Activated CD8-positive, alpha-beta T cell treated with anti-CD3 and anti-CD28 coated beads for 36 hours (primary cell): ENCODE measurements at regions not wholly inside any gene's neighbourhood (a gene's known extent, or its start where the extent isn't known, plus 50 kb on each side); places are given as distances from the start of the nearest gene placed in this dataset.
"Not testable (repeated sequence)": the region's sequence is repeated elsewhere in the genome, so short reads cannot be mapped to it uniquely, and the experiment has no call there.

Experiments used
- ATAC-seq: fragments of 200-7000 bp; cut with Tn5 transposase; one replicate; pipeline ENCODE4 v1.10.0; 2021; ENCODE audit warnings: mild to moderate bottlenecking, moderate library complexity
- CTCF ChIA-PET: fragments of 350-600 bp; sonication (Branson Sonifier 250); formaldehyde crosslinking; loops from one replicate; lab custom pipeline; 2021; ENCODE audit warnings: antibody characterized with exemption; lab: Charles Lee
- POLR2A ChIA-PET: fragments of 350-600 bp; sonication (Branson Sonifier 250); formaldehyde crosslinking; loops from one replicate; lab custom pipeline; 2021; ENCODE audit warnings: antibody characterized with exemption; lab: Charles Lee
- DNase-seq: peaks from one replicate; pipeline ENCODE4 v3.0.0-alpha.2; 2020
- H3K27ac Mint-ChIP-seq: one replicate; pipeline ENCODE4 v1.8.0; 2021; ENCODE audit warnings: mild to moderate bottlenecking, mixed read lengths
- H3K27me3 Mint-ChIP-seq: one replicate; pipeline ENCODE4 v1.8.0; 2021; ENCODE audit warnings: mixed read lengths
- H3K36me3 Mint-ChIP-seq: one replicate; pipeline ENCODE4 v1.8.0; 2021; ENCODE audit warnings: low read depth, mixed read lengths
- H3K4me1 Mint-ChIP-seq: one replicate; pipeline ENCODE4 v1.8.0; 2021; ENCODE audit warnings: low read depth, mixed read lengths
- H3K4me3 Mint-ChIP-seq: one replicate; pipeline ENCODE4 v1.8.0; 2021; ENCODE audit warnings: mild to moderate bottlenecking, moderate library complexity, mixed read lengths
- H3K9me3 Mint-ChIP-seq: one replicate; pipeline ENCODE4 v1.8.0; 2021; ENCODE audit warnings: mixed read lengths
- intact Hi-C: fragments of 100-400 bp; cut with micrococcal nuclease; formaldehyde crosslinking; loops from one replicate; pipeline ENCODE4 v1.10.0; 2022
- TF ChIP-seq, protein P1 (sequence below): fragments of 200-600 bp; IDR thresholded peaks from one replicate; pipeline ENCODE4 v1.8.0; 2022; ENCODE audit warnings: antibody characterized with exemption, mild to moderate bottlenecking

DNA sequence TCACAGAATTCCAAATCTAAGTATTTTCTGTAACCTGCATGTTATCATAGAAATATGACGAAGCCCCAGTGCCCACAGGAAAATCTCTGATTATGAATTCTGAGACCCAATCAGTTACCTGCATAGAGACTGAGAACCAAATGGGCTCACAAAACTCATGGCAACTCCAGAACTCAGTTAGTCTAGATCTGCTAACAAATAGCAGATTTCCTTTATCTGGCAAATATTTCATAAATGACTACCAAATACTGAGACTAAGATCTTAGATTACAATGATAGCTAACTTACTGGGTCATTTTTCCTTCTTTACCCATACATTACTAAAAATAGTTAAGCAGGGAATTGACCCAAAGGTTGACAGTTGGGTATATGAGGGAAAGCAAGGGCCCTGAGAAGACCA is 228.1 kb upstream of the FAT3 start:
- H3K4me1 Mint-ChIP-seq, result no peaks in the 10 kb centered on the region
- no peaks in the 10 kb centered on the region for H3K27me3 Mint-ChIP-seq
- H3K9me3 Mint-ChIP-seq, result peaks cover 3% of the 10 kb centered on the region
- ATAC-seq, result no peak
- ChIA-PET CTCF (no interaction called here), POLR2A (no interaction called here)
- DNase-seq, result no peak
- H3K4me3 Mint-ChIP-seq, result no peak overlapping the region
- TF ChIP-seq, protein P1, sequence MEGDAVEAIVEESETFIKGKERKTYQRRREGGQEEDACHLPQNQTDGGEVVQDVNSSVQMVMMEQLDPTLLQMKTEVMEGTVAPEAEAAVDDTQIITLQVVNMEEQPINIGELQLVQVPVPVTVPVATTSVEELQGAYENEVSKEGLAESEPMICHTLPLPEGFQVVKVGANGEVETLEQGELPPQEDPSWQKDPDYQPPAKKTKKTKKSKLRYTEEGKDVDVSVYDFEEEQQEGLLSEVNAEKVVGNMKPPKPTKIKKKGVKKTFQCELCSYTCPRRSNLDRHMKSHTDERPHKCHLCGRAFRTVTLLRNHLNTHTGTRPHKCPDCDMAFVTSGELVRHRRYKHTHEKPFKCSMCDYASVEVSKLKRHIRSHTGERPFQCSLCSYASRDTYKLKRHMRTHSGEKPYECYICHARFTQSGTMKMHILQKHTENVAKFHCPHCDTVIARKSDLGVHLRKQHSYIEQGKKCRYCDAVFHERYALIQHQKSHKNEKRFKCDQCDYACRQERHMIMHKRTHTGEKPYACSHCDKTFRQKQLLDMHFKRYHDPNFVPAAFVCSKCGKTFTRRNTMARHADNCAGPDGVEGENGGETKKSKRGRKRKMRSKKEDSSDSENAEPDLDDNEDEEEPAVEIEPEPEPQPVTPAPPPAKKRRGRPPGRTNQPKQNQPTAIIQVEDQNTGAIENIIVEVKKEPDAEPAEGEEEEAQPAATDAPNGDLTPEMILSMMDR, result no peak
- intact Hi-C loops, result no loop called here
- no peaks in the 10 kb centered on the region for H3K36me3 Mint-ChIP-seq
- no peak overlapping the region for H3K27ac Mint-ChIP-seq

- POLR2A ChIA-PET, H3K27me3 Mint-ChIP-seq, CTCF ChIA-PET, DNase-seq, H3K36me3 Mint-ChIP-seq, H3K4me3 Mint-ChIP-seq, intact Hi-C loops, H3K4me1 Mint-ChIP-seq, ATAC-seq, H3K27ac Mint-ChIP-seq: not testable (repeated sequence)
- H3K9me3 Mint-ChIP-seq, result peaks cover 10% of the 10 kb centered on the region
Measured at GRCh38 chr11:91988443-91988842, 236.2 kb upstream of the FAT3 start.

DNA sequence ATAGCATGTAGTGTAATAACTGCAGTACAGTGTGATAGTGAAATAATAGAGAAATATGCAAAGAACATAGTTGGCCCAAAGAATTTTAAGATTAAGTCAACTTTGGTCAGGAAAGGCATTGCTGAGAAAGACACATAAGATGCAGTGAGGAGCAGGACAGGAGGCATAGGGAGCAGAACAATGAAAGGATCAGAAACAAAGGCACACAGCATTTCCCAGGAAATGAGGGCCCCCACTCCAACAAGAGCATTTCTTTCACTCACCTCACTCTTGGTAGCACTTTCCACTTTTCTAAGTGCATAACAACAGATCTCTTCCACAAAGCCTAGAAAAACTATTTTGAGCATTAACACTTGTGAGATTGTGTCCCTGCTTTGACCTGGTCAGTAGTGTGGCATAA is 238.4 kb upstream of the FAT3 start:
- H3K36me3 Mint-ChIP-seq, result no peaks in the 10 kb centered on the region
- peaks cover 7% of the 10 kb centered on the region for H3K9me3 Mint-ChIP-seq
- H3K27me3 Mint-ChIP-seq, result no peaks in the 10 kb centered on the region
- DNase-seq, result no peak
- ChIA-PET CTCF (no interaction called here), POLR2A (no interaction called here)
- TF ChIP-seq, protein P1, result no peak
- no peak overlapping the region for H3K4me3 Mint-ChIP-seq
- intact Hi-C loops, result no loop called here
- no peak overlapping the region for H3K27ac Mint-ChIP-seq
- ATAC-seq, result no peak
- H3K4me1 Mint-ChIP-seq, result no peaks in the 10 kb centered on the region

- POLR2A ChIA-PET, result interaction anchor here (0.7 kb wide), 1 partner anchor 8 kb away, joined by 3 read pairs; no protein-coding TSS in a partner anchor
- TF ChIP-seq, protein P1, result no peak
- no peak overlapping the region for H3K27ac Mint-ChIP-seq
Measured at GRCh38 chr11:91984033-91984584, 240.5 kb upstream of the FAT3 start.

GRCh38 chr11:91981995-91982394 is 242.6 kb upstream of the FAT3 start:
- ChIA-PET POLR2A (no interaction called here), CTCF (no interaction called here)
- H3K36me3 Mint-ChIP-seq, result no peaks in the 10 kb centered on the region
- ATAC-seq (no peak), DNase-seq (no peak)
- no peaks in the 10 kb centered on the region for H3K27me3 Mint-ChIP-seq
- peaks cover 6% of the 10 kb centered on the region for H3K9me3 Mint-ChIP-seq
- no peaks in the 10 kb centered on the region for H3K4me1 Mint-ChIP-seq
- TF ChIP-seq, protein P1, result no peak
- no peak overlapping the region for H3K27ac Mint-ChIP-seq
- intact Hi-C loops, result no loop called here
- no peak overlapping the region for H3K4me3 Mint-ChIP-seq

More at GRCh38 chr11:91984033-91984584, 240.5 kb upstream of the FAT3 start:
- intact Hi-C loops, result no loop called here
- no peak for ATAC-seq
- H3K36me3 Mint-ChIP-seq, result no peaks in the 10 kb centered on the region
- H3K4me3 Mint-ChIP-seq, result no peak overlapping the region
- H3K9me3 Mint-ChIP-seq, result peaks cover 6% of the 10 kb centered on the region
- CTCF ChIA-PET, result interaction anchor here (0.8 to 1.2 kb wide), 2 partner anchors 9 to 15 kb away, joined by 3 read pairs; no protein-coding TSS in a partner anchor
- no peaks in the 10 kb centered on the region for H3K4me1 Mint-ChIP-seq
- no peaks in the 10 kb centered on the region for H3K27me3 Mint-ChIP-seq
- DNase-seq, result no peak
